PFSK-1 (cell line): ENCODE measurements at regions not wholly inside any gene's neighbourhood (a gene's known extent, or its start where the extent isn't known, plus 50 kb on each side); places are given as distances from the start of the nearest gene placed in this dataset.

Experiments
- FOXP2 ChIP-seq: optimal IDR thresholded peaks from 2 replicates; pipeline ENCODE3; 2011; ENCODE audit warnings: borderline replicate concordance, control low read depth, inconsistent platforms; ENCODE audit not compliant: insufficient read depth; ENCODE audit errors: extremely low read length, extremely low read depth
- POLR2AphosphoS5 ChIP-seq: IDR thresholded peaks from 2 replicates; pipeline ENCODE4 v1.6.1; 2012; ENCODE audit warnings: low read depth, mild to moderate bottlenecking, control low read depth, low read length, moderate library complexity
- REST ChIP-seq, 2 experiments: IDR thresholded peaks; 2 replicates each; pipeline versions ENCODE4 v1.6.1 to v1.8.0; 2011 to 2012; ENCODE audit warnings: low read depth in 2 of 2, low read length in 2 of 2, control low read depth in 1 of 2, inconsistent platforms in 1 of 2, mild to moderate bottlenecking in 1 of 2, moderate library complexity in 1 of 2; ENCODE audit not compliant: insufficient read depth in 1 of 2
- SIN3A ChIP-seq: IDR thresholded peaks from 2 replicates; pipeline ENCODE4 v1.6.1; 2012; ENCODE audit warnings: mild to moderate bottlenecking, low read length, moderate library complexity, borderline replicate concordance; ENCODE audit not compliant: insufficient read depth
- TAF1 ChIP-seq: IDR thresholded peaks from 2 replicates; pipeline ENCODE4 v1.6.1; 2012; ENCODE audit warnings: low read length, control low read depth, borderline replicate concordance; ENCODE audit not compliant: insufficient read depth

DNA sequence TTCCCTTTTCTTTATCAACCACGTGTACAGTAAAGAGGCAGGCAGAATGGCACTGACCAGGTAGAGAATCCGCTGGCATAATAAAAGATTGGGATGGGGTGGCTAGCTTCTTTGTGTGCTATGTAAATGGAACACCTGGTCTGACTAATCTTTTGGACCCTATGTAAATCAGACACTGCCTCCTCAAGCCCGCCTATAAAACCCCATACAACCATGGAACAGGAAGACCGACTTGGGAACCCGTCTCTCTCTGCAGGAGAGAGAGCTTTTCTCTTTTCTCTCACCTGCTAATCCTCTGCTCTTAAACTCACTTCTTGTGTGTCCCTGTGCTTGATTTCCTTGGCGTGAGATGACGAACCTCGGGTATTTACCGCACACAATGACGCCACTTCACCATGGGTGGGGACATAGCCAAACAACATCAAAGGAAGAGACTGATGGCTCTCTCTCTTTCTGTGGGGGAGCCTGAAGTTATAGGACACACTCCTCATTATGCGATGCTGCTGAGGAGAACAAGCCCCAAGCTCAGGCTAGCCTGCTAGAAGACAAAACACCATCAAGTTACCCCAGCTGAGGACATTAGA, 94.2 kb downstream of the ARL5B start:
- TF ChIP-seq SIN3A (no peak), POLR2AphosphoS5 (no peak), FOXP2 (no peak), REST (IDR thresholded peaks at IDR 0.05; ENCODE audit: insufficient read depth in 1 of 2, low read depth in 2 of 2, low read length in 2 of 2) (no peak), TAF1 (no peak)

GRCh38 chr10:18759575-18759974, 100.3 kb downstream of the ARL5B start:
- TF ChIP-seq FOXP2 (no peak), SIN3A (no peak), POLR2AphosphoS5 (no peak), REST (IDR thresholded peaks at IDR 0.05; ENCODE audit: insufficient read depth in 1 of 2, low read depth in 2 of 2, low read length in 2 of 2) (no peak), TAF1 (no peak)

DNA sequence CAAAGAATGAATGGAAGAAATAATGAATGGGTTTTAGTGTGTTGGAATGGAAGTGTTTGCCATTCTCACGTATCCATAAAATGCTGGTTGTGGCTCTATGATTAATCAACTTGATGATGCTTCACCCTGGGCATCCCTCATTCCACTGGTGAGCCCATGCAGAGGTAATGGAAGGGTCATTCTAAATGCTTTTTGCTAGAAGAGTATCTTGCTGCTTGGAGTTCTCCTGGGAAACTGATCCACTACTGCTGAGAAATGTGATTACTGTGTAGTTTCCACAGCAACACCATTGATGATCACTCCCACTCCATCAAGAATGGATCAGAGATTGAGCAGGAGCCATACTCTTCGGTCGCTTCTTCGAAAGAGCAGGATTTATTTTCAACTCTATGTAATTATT, 101.6 kb downstream of the ARL5B start:
- no peak for TF ChIP-seq TAF1
- TF ChIP-seq FOXP2, result no peak
- TF ChIP-seq SIN3A, result no peak
- TF ChIP-seq REST (IDR thresholded peaks at IDR 0.05; ENCODE audit: insufficient read depth in 1 of 2, low read depth in 2 of 2, low read length in 2 of 2), result no peak
- TF ChIP-seq POLR2AphosphoS5, result no peak

DNA sequence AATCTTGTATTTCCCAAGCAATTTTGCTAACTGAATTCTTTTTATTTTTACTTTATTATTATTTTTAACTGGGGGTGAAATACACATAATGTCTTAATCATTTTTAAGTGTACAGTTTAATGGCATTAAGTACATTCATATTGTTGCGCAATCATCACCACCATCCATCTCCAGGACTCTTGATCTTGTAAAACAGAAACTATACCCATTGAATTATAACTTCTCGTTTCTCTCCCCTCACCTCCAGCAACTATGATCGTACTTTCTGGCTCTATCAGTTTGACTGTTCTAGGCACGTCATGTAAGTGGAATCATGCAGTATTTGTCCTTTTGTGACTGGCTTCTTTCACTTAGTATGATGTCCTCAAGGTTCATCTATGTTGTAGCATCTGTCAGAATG, 108.8 kb downstream of the ARL5B start:
- TF ChIP-seq TAF1, result no peak
- TF ChIP-seq REST (IDR thresholded peaks at IDR 0.05; ENCODE audit: insufficient read depth in 1 of 2, low read depth in 2 of 2, low read length in 2 of 2), result no peak
- TF ChIP-seq SIN3A, result no peak
- no peak for TF ChIP-seq FOXP2
- TF ChIP-seq POLR2AphosphoS5, result no peak

DNA sequence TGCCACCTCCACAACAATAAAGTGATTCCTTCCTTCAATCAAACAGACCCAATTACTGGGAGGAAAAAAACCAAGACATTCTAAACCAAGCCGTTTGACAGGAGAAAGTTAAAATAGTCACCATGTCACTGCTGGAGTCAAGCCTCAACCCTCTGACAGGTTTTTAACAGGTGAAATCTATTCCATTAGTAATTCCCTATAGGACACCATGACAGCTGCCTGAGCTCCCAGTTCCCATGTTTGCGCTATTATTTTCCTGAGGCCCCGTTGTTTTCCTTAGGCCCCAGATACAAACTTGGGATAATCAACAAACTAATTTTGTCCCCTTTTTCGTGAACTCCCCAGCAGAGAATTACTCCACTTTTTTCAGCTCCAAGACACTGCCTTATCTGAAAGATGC, 113.9 kb downstream of the ARL5B start:
- no peak for TF ChIP-seq POLR2AphosphoS5
- TF ChIP-seq SIN3A, result no peak
- no peak for TF ChIP-seq TAF1
- no peak for TF ChIP-seq FOXP2
- no peak for TF ChIP-seq REST (IDR thresholded peaks at IDR 0.05; ENCODE audit: insufficient read depth in 1 of 2, low read depth in 2 of 2, low read length in 2 of 2)
